CD4-positive, alpha-beta T cell treated with Interleukin-6 at 100 ng/mL for 8 hours (primary cell): ENCODE measurements at regions not wholly inside any gene's neighbourhood (a gene's known extent, or its start where the extent isn't known, plus 50 kb on each side); places are given as distances from the start of the nearest gene placed in this dataset.
"Not testable (repeated sequence)": the region's sequence is repeated elsewhere in the genome, so short reads cannot be mapped to it uniquely, and the experiment has no call there.

Experiments
- DNase-seq: peaks from one replicate; pipeline ENCODE4 v3.0.0-alpha.2; 2020; ENCODE audit warnings: mixed read lengths, low spot score

DNA sequence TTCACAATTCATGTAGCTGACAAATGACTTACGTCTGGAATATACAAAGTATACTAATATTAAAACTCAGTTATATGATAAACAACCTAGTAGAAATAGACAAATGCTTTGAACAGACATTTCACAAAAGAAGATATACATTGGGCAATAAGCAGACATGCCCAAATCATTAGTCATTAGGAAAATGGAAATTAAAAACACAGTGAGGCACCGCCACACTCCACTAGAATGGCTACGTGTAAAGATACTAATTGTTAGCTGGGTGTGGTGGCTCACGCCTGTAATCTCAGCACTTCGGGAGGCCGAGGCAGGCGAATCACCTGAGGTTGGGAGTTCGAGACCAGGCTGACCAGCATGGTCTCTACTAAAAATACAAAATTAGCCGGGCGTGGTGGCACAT lies 248.9 kb upstream of the TMEM132C start:
- DNase-seq, result no peak

- no peak for DNase-seq
Measured at GRCh38 chr12:128019996-128020544, 246.9 kb upstream of the TMEM132C start.

- no peak for DNase-seq
Measured at GRCh38 chr12:128021561-128021960, 245.4 kb upstream of the TMEM132C start.

DNA sequence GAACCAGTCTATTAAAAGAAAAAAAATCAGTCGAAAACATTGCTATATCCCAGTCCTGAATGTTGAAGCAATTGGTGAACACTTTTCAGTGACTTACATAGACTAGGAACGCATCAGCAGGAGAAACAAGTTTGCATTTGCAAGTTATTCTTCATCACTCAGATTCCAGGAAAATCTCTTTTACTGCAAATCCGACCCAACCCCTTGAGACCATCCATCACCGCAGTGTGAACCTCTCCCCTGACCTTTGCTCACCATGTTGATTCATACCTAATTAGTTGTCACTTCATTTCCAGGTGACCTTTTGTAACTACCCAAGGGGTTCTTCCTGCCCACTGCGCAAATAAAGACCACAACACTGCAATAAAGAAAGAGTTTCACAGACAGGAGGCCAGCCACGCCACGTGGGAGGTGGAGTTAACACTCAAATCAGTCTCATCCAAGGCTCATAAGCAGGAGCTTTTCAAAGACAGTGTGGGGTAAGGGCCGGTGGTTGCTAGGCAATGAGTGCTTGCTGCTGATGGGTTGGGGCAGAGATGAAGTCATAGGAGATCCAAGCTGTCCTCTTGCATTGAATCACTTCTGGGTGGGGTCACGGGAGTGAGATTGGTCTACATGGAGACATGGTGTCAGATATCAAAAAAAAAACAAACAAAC lies 241.3 kb upstream of the TMEM132C start:
- no peak for DNase-seq

DNA sequence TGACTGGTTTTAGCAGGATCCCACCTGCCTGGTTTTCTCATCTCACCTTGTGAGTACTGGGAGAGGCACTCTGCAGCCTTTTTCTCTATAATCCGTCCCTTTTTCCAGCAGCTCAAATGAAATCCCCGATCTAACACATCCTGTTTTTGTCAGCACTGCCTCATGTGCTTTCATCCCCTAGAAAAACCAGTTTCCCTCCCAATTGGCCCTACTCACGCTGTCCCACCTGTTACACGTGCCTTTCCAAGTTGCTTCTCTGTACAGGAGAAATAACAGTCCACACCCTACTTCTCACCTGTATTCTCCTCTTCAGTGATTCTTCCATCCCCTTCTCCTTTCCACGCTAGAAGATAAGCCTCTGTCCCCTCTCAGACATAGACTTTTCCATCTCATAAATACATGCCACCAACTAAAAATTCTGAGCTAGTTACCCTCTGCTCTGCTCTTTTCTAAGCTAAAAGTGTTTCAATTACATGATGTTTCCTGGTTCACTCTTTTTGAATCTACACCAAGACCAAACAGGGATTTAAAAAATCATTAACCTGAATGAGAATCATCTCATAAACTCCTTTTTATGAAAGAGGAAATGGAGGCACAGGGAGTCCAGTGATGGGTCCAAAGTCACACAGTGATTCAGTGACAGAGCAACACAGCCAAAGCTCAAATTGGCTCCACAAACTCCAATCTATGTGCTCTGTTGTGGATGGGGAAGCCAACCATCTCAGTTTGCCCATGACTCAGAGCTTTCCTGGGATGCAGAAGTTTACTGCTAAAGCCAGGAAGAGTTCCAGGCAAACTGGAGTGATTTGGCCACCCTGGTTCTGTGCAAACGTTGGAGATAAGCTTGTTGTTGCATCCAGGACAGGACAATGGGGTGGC lies 240.0 kb upstream of the TMEM132C start:
- no peak for DNase-seq

- DNase-seq, result no peak
Measured at GRCh38 chr12:128033473-128033872, 233.5 kb upstream of the TMEM132C start.

GRCh38 chr12:128040971-128041370 lies 226.0 kb upstream of the TMEM132C start:
- DNase-seq, result no peak

DNA sequence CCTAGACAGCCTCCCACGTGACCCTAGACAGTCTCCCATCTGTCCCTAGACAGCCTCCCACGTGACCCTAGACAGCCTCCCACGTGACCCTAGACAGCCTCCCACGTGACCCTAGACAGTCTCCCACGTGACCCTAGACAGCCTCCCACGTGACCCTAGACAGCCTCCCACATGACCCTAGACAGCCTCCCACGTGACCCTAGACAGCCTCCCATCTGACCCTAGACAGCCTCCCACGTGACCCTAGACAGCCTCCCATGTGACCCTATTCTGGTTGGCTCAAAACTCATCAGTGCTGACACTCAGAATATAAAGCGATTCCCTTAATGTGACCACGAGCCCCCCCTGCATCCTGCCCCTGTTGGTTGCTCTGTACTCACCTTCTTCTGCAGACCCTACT lies 224.7 kb upstream of the TMEM132C start:
- not testable (repeated sequence) for DNase-seq

GRCh38 chr12:128042825-128043224 lies 224.1 kb upstream of the TMEM132C start:
- DNase-seq, result no peak

DNA sequence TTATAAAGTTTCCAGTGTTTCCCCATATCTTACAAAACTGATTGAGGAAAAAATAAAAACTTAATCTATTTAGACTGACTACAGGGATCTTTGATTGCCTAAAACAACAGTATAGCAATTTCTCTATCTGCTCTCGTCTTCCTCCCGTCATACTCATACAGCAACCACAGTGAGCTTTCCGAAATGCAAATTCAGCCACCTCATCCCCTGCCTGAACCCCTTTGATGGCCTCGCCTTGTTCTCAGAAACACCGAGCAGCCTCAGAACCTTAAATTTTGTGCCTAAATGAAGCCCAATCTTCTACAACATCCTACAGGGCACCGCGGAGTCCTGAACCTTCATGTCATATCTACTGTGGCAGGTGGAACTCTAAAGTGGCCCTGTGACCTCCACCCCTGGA lies 223.7 kb upstream of the TMEM132C start:
- DNase-seq, result no peak

- no peak for DNase-seq
Measured at GRCh38 chr12:128047266-128048060, 219.5 kb upstream of the TMEM132C start.

GRCh38 chr12:128052331-128052730 lies 214.6 kb upstream of the TMEM132C start:
- no peak for DNase-seq

- no peak for DNase-seq
Measured at GRCh38 chr12:128052777-128053176, 214.2 kb upstream of the TMEM132C start.

GRCh38 chr12:128055567-128055966 lies 211.4 kb upstream of the TMEM132C start:
- no peak for DNase-seq

DNA sequence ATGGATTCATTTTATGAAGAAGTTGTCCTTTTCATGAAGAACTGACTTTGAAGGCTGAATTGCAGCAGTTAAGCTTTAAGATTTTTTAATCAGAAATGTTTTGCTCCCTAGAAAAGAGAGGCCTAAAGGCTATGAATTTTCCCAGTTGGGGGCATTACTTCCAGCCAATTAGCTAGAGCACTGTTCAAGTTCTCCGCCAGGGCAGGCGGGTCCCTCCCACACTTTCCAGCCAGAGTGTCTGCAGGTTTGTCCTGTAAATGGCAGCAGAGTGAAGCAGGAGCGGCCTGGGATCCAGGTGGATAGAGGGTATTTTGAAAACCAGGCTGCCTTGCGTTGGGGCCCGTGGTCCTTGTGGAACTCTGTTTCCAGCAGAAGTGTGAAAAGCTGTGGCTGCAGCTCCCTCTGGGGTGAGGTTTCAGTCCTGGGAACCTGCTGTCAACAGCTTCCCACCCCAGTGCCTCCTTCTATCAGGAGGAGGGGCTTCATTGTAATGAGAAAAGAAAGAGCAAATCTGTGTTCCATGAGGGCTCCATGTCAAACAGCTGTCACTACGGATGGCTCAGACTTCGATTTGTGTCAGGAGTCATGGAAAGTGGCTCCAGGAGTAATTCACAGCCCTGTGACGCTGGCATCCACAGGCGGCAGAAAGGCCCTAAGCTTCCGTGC lies 210.7 kb upstream of the TMEM132C start:
- DNase-seq, result no peak

DNA sequence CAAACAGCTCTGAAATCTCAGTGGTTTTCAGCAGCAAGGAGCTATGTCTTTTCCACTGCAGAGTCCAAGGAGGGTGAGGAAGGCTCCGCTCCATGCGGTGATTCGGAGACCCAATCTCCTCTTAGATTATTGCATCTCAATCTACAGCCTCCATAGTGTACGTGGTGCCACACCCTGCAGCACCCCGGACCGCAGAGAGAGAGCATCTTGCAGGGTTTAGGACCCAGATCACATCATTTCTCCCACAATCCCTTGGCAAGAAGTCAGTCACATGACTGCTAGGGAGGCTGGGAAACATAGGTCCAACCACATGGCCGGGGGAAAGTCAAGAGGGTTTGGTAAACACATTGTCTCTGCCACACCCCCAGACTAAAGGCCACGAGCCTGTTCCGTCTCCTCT lies 209.4 kb upstream of the TMEM132C start:
- DNase-seq, result no peak

GRCh38 chr12:128059621-128060370 lies 207.2 kb upstream of the TMEM132C start:
- no peak for DNase-seq

GRCh38 chr12:128068211-128068610 lies 198.8 kb upstream of the TMEM132C start:
- no peak for DNase-seq

DNA sequence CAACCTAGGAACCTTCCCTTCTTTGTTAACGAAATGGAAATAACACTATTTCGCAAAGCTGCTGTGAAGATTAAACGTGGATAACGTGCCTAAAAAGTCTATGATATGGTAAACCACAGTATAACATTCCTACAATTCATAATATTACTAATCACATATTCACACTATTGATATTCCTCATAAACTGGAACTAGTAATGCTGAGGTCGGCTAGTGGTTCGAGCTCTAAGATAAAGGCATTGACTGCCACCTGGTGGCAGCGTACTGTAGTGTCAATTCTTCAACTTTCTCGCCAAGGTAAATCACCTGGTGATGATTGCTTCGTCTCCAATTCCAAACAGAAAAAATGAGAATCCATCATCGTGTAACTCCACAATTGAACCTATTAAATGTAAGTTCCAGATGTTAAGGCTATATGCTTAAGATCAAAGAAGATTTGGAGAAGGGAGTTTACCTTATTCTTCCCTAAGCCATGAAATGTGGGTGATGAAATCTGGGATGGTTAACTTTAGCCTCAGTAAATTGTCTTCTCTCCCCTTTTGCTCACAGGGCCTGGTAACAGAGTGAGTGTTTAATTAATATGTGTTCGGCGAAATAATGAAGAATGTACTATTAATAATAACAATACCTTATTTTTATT lies 197.5 kb upstream of the TMEM132C start:
- no peak for DNase-seq

- no peak for DNase-seq
Measured at GRCh38 chr12:128073937-128074336, 193.0 kb upstream of the TMEM132C start.

GRCh38 chr12:128075332-128075731 lies 191.6 kb upstream of the TMEM132C start:
- no peak for DNase-seq
